H1 (cell line): ENCODE measurements at regions not wholly inside any gene's neighbourhood (a gene's known extent, or its start where the extent isn't known, plus 50 kb on each side); places are given as distances from the start of the nearest gene placed in this dataset.

ENCODE experiments used
- CTCF ChIA-PET: fragments of 300-600 bp; sonication (Branson Sonifier 250); formaldehyde crosslinking; loops from one replicate; lab custom pipeline; 2021; ENCODE audit not compliant: partially characterized antibody; lab: Charles Lee
- POLR2A ChIA-PET: fragments of 300-600 bp; sonication (Branson Sonifier 250); formaldehyde crosslinking; loops from one replicate; lab custom pipeline; 2021; ENCODE audit warnings: inconsistent platforms; ENCODE audit not compliant: partially characterized antibody; lab: Charles Lee
- DNase-seq, 2 experiments: peaks; one replicate each; pipeline versions ENCODE4 v3.0.0 to v3.0.0-alpha.2; 2010 to 2022; ENCODE audit warnings: low spot score in 2 of 2, low read depth in 1 of 2, mixed read lengths in 1 of 2
- FAIRE-seq: peaks from 2 replicates; lab custom pipeline; 2011; peaks lifted over from hg19 to GRCh38; lab: Jason Lieb, UNC
- H2AFZ ChIP-seq: 2 replicates; pipeline ENCODE4 v1.8.1; 2012; ENCODE audit warnings: low read length, inconsistent platforms
- H2AK5ac ChIP-seq: 2 replicates; pipeline ENCODE4 v1.6.1; 2013; ENCODE audit warnings: low read depth, low read length
- H2BK120ac ChIP-seq: replicated peaks from 2 replicates; pipeline ENCODE3; 2013; ENCODE audit warnings: low read depth, low read length, inconsistent platforms
- H2BK12ac ChIP-seq: 2 replicates; pipeline ENCODE4 v1.6.1; 2013; ENCODE audit warnings: low read depth, low read length
- H2BK15ac ChIP-seq: 2 replicates; pipeline ENCODE4 v1.6.1; 2013; ENCODE audit warnings: low read length
- H2BK20ac ChIP-seq: 2 replicates; pipeline ENCODE4 v1.6.1; 2013; ENCODE audit warnings: low read length
- H2BK5ac ChIP-seq: 2 replicates; pipeline ENCODE4 v1.6.1; 2013; ENCODE audit warnings: low read depth, low read length
- H3K14ac ChIP-seq: 2 replicates; pipeline ENCODE4 v1.6.1; 2013; ENCODE audit warnings: inconsistent platforms; ENCODE audit not compliant: insufficient read length
- H3K18ac ChIP-seq: 2 replicates; pipeline ENCODE4 v1.6.1; 2013; ENCODE audit warnings: low read length; ENCODE audit errors: extremely low read depth
- H3K23ac ChIP-seq: 2 replicates; pipeline ENCODE4 v1.6.1; 2013; ENCODE audit warnings: inconsistent platforms; ENCODE audit not compliant: insufficient read length
- H3K23me2 ChIP-seq: 2 replicates; pipeline ENCODE4 v1.6.1; 2013; ENCODE audit warnings: low read depth, low read length
- H3K27ac ChIP-seq: 2 replicates; pipeline ENCODE4 v1.6.1; 2011; ENCODE audit warnings: low read depth, low read length, inconsistent platforms
- H3K27me3 ChIP-seq, 4 experiments: replicated peaks in 1 of 4; 1 replicate in 1 of 4; 2 replicates in 3 of 4; pipeline versions ENCODE4 v1.6.1 to v1.8.1; 2011 to 2013; ENCODE audit warnings: low read length in 3 of 4, mild to moderate bottlenecking in 3 of 4, inconsistent platforms in 2 of 4, mixed read lengths in 2 of 4, moderate library complexity in 1 of 4; ENCODE audit not compliant: control insufficient read depth in 3 of 4, insufficient read depth in 3 of 4; ENCODE audit errors: extremely low read depth in 1 of 4
- H3K36me3 ChIP-seq, 4 experiments: 2 replicates each; pipeline versions ENCODE4 v1.6.1 to v1.8.1; 2011 to 2013; ENCODE audit warnings: mild to moderate bottlenecking in 4 of 4, low read length in 3 of 4, moderate library complexity in 2 of 4, control low read depth in 1 of 4, inconsistent platforms in 1 of 4; ENCODE audit not compliant: insufficient read depth in 4 of 4, control insufficient read depth in 2 of 4
- H3K4ac ChIP-seq: replicated peaks from 2 replicates; pipeline ENCODE3; 2013; ENCODE audit warnings: low read length, low read depth, mixed read lengths, inconsistent platforms; ENCODE audit not compliant: insufficient read length
- H3K4me1 ChIP-seq, 4 experiments: replicated peaks in 1 of 4; 1 replicate in 1 of 4; 2 replicates in 3 of 4; pipeline versions ENCODE4 v1.6.1 to v1.8.1; 2011 to 2013; ENCODE audit warnings: low read length in 3 of 4, inconsistent platforms in 2 of 4, mixed read lengths in 1 of 4; ENCODE audit not compliant: insufficient read depth in 4 of 4, control insufficient read depth in 3 of 4
- H3K4me2 ChIP-seq, 2 experiments: 2 replicates each; pipeline versions ENCODE4 v1.6.1 to v1.8.1; 2011 to 2013; ENCODE audit warnings: low read depth in 2 of 2, low read length in 2 of 2, control low read depth in 1 of 2, inconsistent platforms in 1 of 2, mild to moderate bottlenecking in 1 of 2; ENCODE audit not compliant: insufficient read depth in 1 of 2
- H3K4me3 ChIP-seq, 4 experiments: fragments of 200-600, 300-600 bp in 1 of 4; sonication (generic), shearing (Covaris generic), sonication (Bioruptor Twin) in 1 of 4; 2 replicates each; pipeline versions ENCODE4 v1.5.1 to v1.8.1; 2011 to 2016; ENCODE audit warnings: low read length in 4 of 4, low read depth in 3 of 4, control low read depth in 2 of 4, inconsistent platforms in 2 of 4, mild to moderate bottlenecking in 2 of 4, mixed read lengths in 1 of 4, moderate library complexity in 1 of 4; ENCODE audit not compliant: insufficient read depth in 2 of 4; ENCODE audit errors: extremely low read depth in 1 of 4
- H3K56ac ChIP-seq: replicated peaks from 2 replicates; pipeline ENCODE3; 2013; ENCODE audit warnings: low read depth, mild to moderate bottlenecking, mixed read lengths, low read length, inconsistent platforms; ENCODE audit not compliant: insufficient read length
- H3K79me1 ChIP-seq: 2 replicates; pipeline ENCODE4 v1.6.1; 2013; ENCODE audit warnings: low read depth, low read length, control low read depth
- H3K79me2 ChIP-seq, 2 experiments: 2 replicates each; pipeline versions ENCODE4 v1.6.1 to v1.8.1; 2012 to 2013; ENCODE audit warnings: low read length in 2 of 2, mild to moderate bottlenecking in 2 of 2, inconsistent platforms in 1 of 2; ENCODE audit not compliant: insufficient read depth in 2 of 2, control insufficient read depth in 1 of 2
- H3K9ac ChIP-seq, 4 experiments: replicated peaks in 1 of 4; 1 replicate in 1 of 4; 2 replicates in 3 of 4; pipeline versions ENCODE4 v1.6.1 to v1.8.1; 2011 to 2013; ENCODE audit warnings: low read depth in 3 of 4, low read length in 3 of 4, control low read depth in 2 of 4, mild to moderate bottlenecking in 2 of 4, moderate library complexity in 2 of 4, inconsistent platforms in 1 of 4; ENCODE audit errors: extremely low read depth in 1 of 4
- H3K9me3 ChIP-seq, 2 experiments: 2 replicates each; pipeline versions ENCODE4 v1.6.1 to v1.8.1; 2012 to 2013; ENCODE audit warnings: mild to moderate bottlenecking in 2 of 2, moderate library complexity in 2 of 2, control low read depth in 1 of 2, inconsistent platforms in 1 of 2, low read depth in 1 of 2, low read length in 1 of 2, mixed read lengths in 1 of 2; ENCODE audit not compliant: insufficient read depth in 2 of 2
- H4K20me1 ChIP-seq, 2 experiments: replicated peaks in 1 of 2; 2 replicates each; pipeline versions ENCODE3 to v1.8.1; 2011 to 2013; ENCODE audit warnings: inconsistent platforms in 2 of 2, low read length in 2 of 2, mild to moderate bottlenecking in 1 of 2; ENCODE audit not compliant: insufficient read depth in 2 of 2, control insufficient read depth in 1 of 2
- H4K5ac ChIP-seq: 2 replicates; pipeline ENCODE4 v1.6.1; 2013; ENCODE audit warnings: low read length, low read depth, mixed read lengths, inconsistent platforms; ENCODE audit not compliant: insufficient read length
- H4K8ac ChIP-seq: 2 replicates; pipeline ENCODE4 v1.8.0; 2013; ENCODE audit warnings: mild to moderate bottlenecking, moderate library complexity, low read length, inconsistent platforms; ENCODE audit not compliant: insufficient read depth; ENCODE audit errors: extremely low read depth
- H4K91ac ChIP-seq: replicated peaks from 2 replicates; pipeline ENCODE3; 2013; ENCODE audit warnings: low read length, mixed read lengths, inconsistent platforms; ENCODE audit not compliant: insufficient read length
- ASH2L ChIP-seq: fragments of 200-600, 300-600 bp; sonication (generic); IDR thresholded peaks from one replicate; pipeline ENCODE4 v1.7.1; 2017; ENCODE audit warnings: low read length
- ATF2 ChIP-seq: IDR thresholded peaks from 2 replicates; pipeline ENCODE4 v1.6.1; 2012; ENCODE audit warnings: low read length, inconsistent platforms
- BACH1 ChIP-seq: IDR thresholded peaks from 2 replicates; pipeline ENCODE4 v1.6.1; 2012; ENCODE audit warnings: low read length, improper control_type of control experiment
- CREB1 ChIP-seq: IDR thresholded peaks from 2 replicates; pipeline ENCODE4 v1.6.1; 2012; ENCODE audit warnings: inconsistent platforms
- EZH2 ChIP-seq: fragments of 200-600 bp; sonication (generic); IDR thresholded peaks from 2 replicates; pipeline ENCODE4 v1.7.1; 2012; ENCODE audit warnings: low read depth, mild to moderate bottlenecking, moderate library complexity, low read length, inconsistent platforms; ENCODE audit not compliant: severe bottlenecking
- FOSL1 ChIP-seq: IDR thresholded peaks from 2 replicates; pipeline ENCODE4 v1.6.1; 2011; ENCODE audit warnings: mild to moderate bottlenecking, low read depth, low read length, moderate library complexity; ENCODE audit not compliant: insufficient read depth
- HDAC6 ChIP-seq: IDR thresholded peaks from one replicate; pipeline ENCODE4 v1.7.1; 2012; ENCODE audit warnings: low read depth, mild to moderate bottlenecking, inconsistent platforms, low read length, moderate library complexity
- PHF8 ChIP-seq: fragments of 200-600 bp; sonication (generic); conservative IDR thresholded peaks from 2 replicates; pipeline ENCODE4 v1.7.1; 2012; ENCODE audit warnings: low read depth, mild to moderate bottlenecking, inconsistent platforms, low read length, moderate library complexity
- RAD21 ChIP-seq, 2 experiments: IDR thresholded peaks in 1 of 2; conservative IDR thresholded peaks in 1 of 2; 2 replicates each; pipeline ENCODE4 v1.6.1; 2011; ENCODE audit warnings: low read depth in 2 of 2, low read length in 2 of 2, improper control_type of control experiment in 1 of 2, inconsistent platforms in 1 of 2, mild to moderate bottlenecking in 1 of 2, moderate library complexity in 1 of 2
- SP2 ChIP-seq: IDR thresholded peaks from 2 replicates; pipeline ENCODE4 v1.6.1; 2012; ENCODE audit warnings: mild to moderate bottlenecking, low read length, inconsistent platforms
- SUZ12 ChIP-seq: fragments of 200-600 bp; sonication (generic); IDR thresholded peaks from 2 replicates; pipeline ENCODE4 v1.6.1; 2012; ENCODE audit warnings: mild to moderate bottlenecking, inconsistent platforms, low read length, moderate library complexity, mixed read lengths
- TEAD4 ChIP-seq: IDR thresholded peaks from 2 replicates; pipeline ENCODE4 v1.6.1; 2012; ENCODE audit warnings: low read depth, low read length, inconsistent platforms, mixed read lengths
- ZNF274 ChIP-seq: IDR thresholded peaks from 2 replicates; pipeline ENCODE4 v1.7.0; 2012; ENCODE audit warnings: low read length, borderline replicate concordance; ENCODE audit errors: extremely low read depth
- WGBS, 2 experiments: shearing (Covaris generic) in 1 of 2; methylation state at CpG; one replicate each; pipeline versions ENCODE4 v1.1.6 to v1.1.7; 2013 to 2015; ENCODE audit warnings: low lambda C conversion rate in 2 of 2, mixed read lengths in 2 of 2, inconsistent platforms in 1 of 2, low coverage in 1 of 2, missing lambda C conversion rate in 1 of 2; ENCODE audit not compliant: insufficient replicate concordance in 2 of 2, insufficient coverage in 1 of 2, insufficient read length in 1 of 2; ENCODE audit errors: extremely low coverage in 1 of 2, missing lambda C conversion rate in 1 of 2; 5-methylcytosine and 5-hydroxymethylcytosine counted together

GRCh38 chr14:30275604-30276003, 283.4 kb upstream of the G2E3 start:
- no peak overlapping the region for H2BK5ac ChIP-seq
- TF ChIP-seq RAD21 (IDR thresholded peaks at IDR 0.05 in 1 of 2, conservative IDR thresholded peaks at IDR 0.05 in 1 of 2; ENCODE audit: low read depth in 2 of 2, low read length in 2 of 2) (no peak), EZH2 (no peak), ASH2L (no peak), SP2 (no peak), ZNF274 (no peak), FOSL1 (no peak), TEAD4 (no peak), BACH1 (no peak), ATF2 (no peak), CREB1 (no peak), HDAC6 (no peak), PHF8 (no peak), SUZ12 (no peak)

More at GRCh38 chr14:30275604-30276003, 283.4 kb upstream of the G2E3 start:
- no peak overlapping the region for H4K91ac ChIP-seq
- no peak overlapping the region for H4K5ac ChIP-seq
- H3K79me2 ChIP-seq: no peaks in the 10 kb centered on the region
- no peak overlapping the region for H3K14ac ChIP-seq
- no peak overlapping the region for H3K23ac ChIP-seq
- no peak overlapping the region for H2AK5ac ChIP-seq
- no peak overlapping the region for H3K4me3 ChIP-seq
- no peak overlapping the region for H3K4me2 ChIP-seq
- FAIRE-seq: no peak
- H3K79me1 ChIP-seq: no peaks in the 10 kb centered on the region
- H3K23me2 ChIP-seq: no peaks in the 10 kb centered on the region
- no peak for DNase-seq
- H2BK15ac ChIP-seq: no peak overlapping the region
- H3K36me3 ChIP-seq: no peaks in the 10 kb centered on the region
- no peak overlapping the region for H2AFZ ChIP-seq
- no peak overlapping the region for H3K56ac ChIP-seq
- no peak overlapping the region for H4K8ac ChIP-seq
- H3K18ac ChIP-seq: no peak overlapping the region
- H3K4ac ChIP-seq: no peak overlapping the region
- ChIA-PET POLR2A (no interaction called here), CTCF (interaction anchor here (1.0 kb wide), 1 partner anchor 100 kb away, joined by 3 read pairs; no protein-coding TSS in a partner anchor)
- no peaks in the 10 kb centered on the region for H3K27me3 ChIP-seq
- peak overlapping the region in 1 of 4 experiments; percentile 34; a peak in 1 of 7 replicates for H3K9ac ChIP-seq
- H2BK120ac ChIP-seq: no peak overlapping the region
- H3K27ac ChIP-seq: no peak overlapping the region
- H3K9me3 ChIP-seq: no peaks in the 10 kb centered on the region
- WGBS, 2 experiments: 91% methylated on average over 3 of the region's 3 CpGs; no CpG with 5 or more reads in 1 of the 2 experiments
- H2BK12ac ChIP-seq: no peak overlapping the region
- H3K4me1 ChIP-seq: no peaks in the 10 kb centered on the region
- no peak overlapping the region for H2BK20ac ChIP-seq
- H4K20me1 ChIP-seq: no peaks in the 10 kb centered on the region
